ENCODE measurements at regions not wholly inside any gene's neighbourhood (a gene's known extent, or its start where the extent isn't known, plus 50 kb on each side); places are given as distances from the start of the nearest gene placed in this dataset.

- no peak for TF ChIP-seq TAF1 (IDR thresholded peaks at IDR 0.05; ENCODE audit: borderline replicate concordance, insufficient read depth, low read length)
- TF ChIP-seq REST (IDR thresholded peaks at IDR 0.05; ENCODE audit: insufficient read depth in 1 of 2, low read depth in 2 of 2, low read length in 2 of 2), result no peak
- no peak for TF ChIP-seq POLR2AphosphoS5 (IDR thresholded peaks at IDR 0.05; ENCODE audit: low read depth, low read length)
- TF ChIP-seq FOXP2 (optimal IDR thresholded peaks at IDR 0.05; ENCODE audit: borderline replicate concordance, extremely low read depth, extremely low read length, insufficient read depth), result no peak
- no peak for TF ChIP-seq SIN3A (IDR thresholded peaks at IDR 0.05; ENCODE audit: borderline replicate concordance, insufficient read depth, low read length)
These were observed 76.4 kb upstream of the ANO4 start for GRCh38 chr12:100718187-100718586.

GRCh38 chr12:100720016-100720654 lies 74.4 kb upstream of the ANO4 start:
- TF ChIP-seq REST (IDR thresholded peaks at IDR 0.05; ENCODE audit: insufficient read depth in 1 of 2, low read depth in 2 of 2, low read length in 2 of 2) (no peak), POLR2AphosphoS5 (IDR thresholded peaks at IDR 0.05; ENCODE audit: low read depth, low read length) (no peak), FOXP2 (optimal IDR thresholded peaks at IDR 0.05; ENCODE audit: borderline replicate concordance, extremely low read depth, extremely low read length, insufficient read depth) (no peak), TAF1 (IDR thresholded peaks at IDR 0.05; ENCODE audit: borderline replicate concordance, insufficient read depth, low read length) (no peak), SIN3A (IDR thresholded peaks at IDR 0.05; ENCODE audit: borderline replicate concordance, insufficient read depth, low read length) (no peak)

- TF ChIP-seq REST (IDR thresholded peaks at IDR 0.05; ENCODE audit: insufficient read depth in 1 of 2, low read depth in 2 of 2, low read length in 2 of 2) (no peak), FOXP2 (optimal IDR thresholded peaks at IDR 0.05; ENCODE audit: borderline replicate concordance, extremely low read depth, extremely low read length, insufficient read depth) (no peak), POLR2AphosphoS5 (IDR thresholded peaks at IDR 0.05; ENCODE audit: low read depth, low read length) (no peak), SIN3A (IDR thresholded peaks at IDR 0.05; ENCODE audit: borderline replicate concordance, insufficient read depth, low read length) (no peak), TAF1 (IDR thresholded peaks at IDR 0.05; ENCODE audit: borderline replicate concordance, insufficient read depth, low read length) (no peak)
These were observed 73.4 kb upstream of the ANO4 start for GRCh38 chr12:100721169-100721568.

- TF ChIP-seq REST (IDR thresholded peaks at IDR 0.05; ENCODE audit: insufficient read depth in 1 of 2, low read depth in 2 of 2, low read length in 2 of 2), result no peak
- no peak for TF ChIP-seq TAF1 (IDR thresholded peaks at IDR 0.05; ENCODE audit: borderline replicate concordance, insufficient read depth, low read length)
- no peak for TF ChIP-seq POLR2AphosphoS5 (IDR thresholded peaks at IDR 0.05; ENCODE audit: low read depth, low read length)
- no peak for TF ChIP-seq SIN3A (IDR thresholded peaks at IDR 0.05; ENCODE audit: borderline replicate concordance, insufficient read depth, low read length)
- TF ChIP-seq FOXP2 (optimal IDR thresholded peaks at IDR 0.05; ENCODE audit: borderline replicate concordance, extremely low read depth, extremely low read length, insufficient read depth), result no peak
These were observed 70.5 kb upstream of the ANO4 start for GRCh38 chr12:100724071-100724470.

Measured in PFSK-1 (cell line).